Neural crest cell (in vitro differentiated cells): ENCODE measurements at regions not wholly inside any gene's neighbourhood (a gene's known extent, or its start where the extent isn't known, plus 50 kb on each side); places are given as distances from the start of the nearest gene placed in this dataset.

Source experiments
- DNase-seq: peaks from one replicate; pipeline ENCODE4 v3.0.0; 2021; ENCODE audit warnings: low read depth, mixed read lengths, low spot score
- H3K27ac Mint-ChIP-seq: one replicate; pipeline ENCODE4 v1.8.0; 2021; ENCODE audit warnings: mild to moderate bottlenecking, mixed read lengths; ENCODE audit not compliant: unreplicated experiment
- H3K27me3 Mint-ChIP-seq: 2 replicates; pipeline ENCODE4 v1.8.0; 2021; ENCODE audit warnings: low read depth, mild to moderate bottlenecking, mixed read lengths
- H3K36me3 Mint-ChIP-seq: 2 replicates; pipeline ENCODE4 v1.8.0; 2021; ENCODE audit warnings: low read depth, mild to moderate bottlenecking, mixed read lengths
- H3K4me1 Mint-ChIP-seq: 2 replicates; pipeline ENCODE4 v1.8.0; 2021; ENCODE audit warnings: mixed read lengths
- H3K4me3 Mint-ChIP-seq: one replicate; pipeline ENCODE4 v1.8.0; 2021; ENCODE audit warnings: mild to moderate bottlenecking, mixed read lengths
- H3K9me3 Mint-ChIP-seq: 2 replicates; pipeline ENCODE4 v1.8.0; 2021; ENCODE audit warnings: mixed read lengths
- TF ChIP-seq, protein P1 (sequence below): fragments of 200-600 bp; sonication (generic); conservative IDR thresholded peaks from 2 replicates; pipeline ENCODE4 v1.5.0; 2021; ENCODE audit warnings: antibody characterized with exemption, mild to moderate bottlenecking

- H3K27ac Mint-ChIP-seq: no peak overlapping the region
- no peaks in the 10 kb centered on the region for H3K36me3 Mint-ChIP-seq
- TF ChIP-seq, protein P1, sequence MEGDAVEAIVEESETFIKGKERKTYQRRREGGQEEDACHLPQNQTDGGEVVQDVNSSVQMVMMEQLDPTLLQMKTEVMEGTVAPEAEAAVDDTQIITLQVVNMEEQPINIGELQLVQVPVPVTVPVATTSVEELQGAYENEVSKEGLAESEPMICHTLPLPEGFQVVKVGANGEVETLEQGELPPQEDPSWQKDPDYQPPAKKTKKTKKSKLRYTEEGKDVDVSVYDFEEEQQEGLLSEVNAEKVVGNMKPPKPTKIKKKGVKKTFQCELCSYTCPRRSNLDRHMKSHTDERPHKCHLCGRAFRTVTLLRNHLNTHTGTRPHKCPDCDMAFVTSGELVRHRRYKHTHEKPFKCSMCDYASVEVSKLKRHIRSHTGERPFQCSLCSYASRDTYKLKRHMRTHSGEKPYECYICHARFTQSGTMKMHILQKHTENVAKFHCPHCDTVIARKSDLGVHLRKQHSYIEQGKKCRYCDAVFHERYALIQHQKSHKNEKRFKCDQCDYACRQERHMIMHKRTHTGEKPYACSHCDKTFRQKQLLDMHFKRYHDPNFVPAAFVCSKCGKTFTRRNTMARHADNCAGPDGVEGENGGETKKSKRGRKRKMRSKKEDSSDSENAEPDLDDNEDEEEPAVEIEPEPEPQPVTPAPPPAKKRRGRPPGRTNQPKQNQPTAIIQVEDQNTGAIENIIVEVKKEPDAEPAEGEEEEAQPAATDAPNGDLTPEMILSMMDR: no peak
- no peaks in the 10 kb centered on the region for H3K27me3 Mint-ChIP-seq
- no peaks in the 10 kb centered on the region for H3K4me1 Mint-ChIP-seq
- no peaks in the 10 kb centered on the region for H3K9me3 Mint-ChIP-seq
- H3K4me3 Mint-ChIP-seq: no peak overlapping the region
- DNase-seq: no peak
Measured at GRCh38 chr18:6624661-6625311, 104.7 kb upstream of the ARHGAP28 start.

DNA sequence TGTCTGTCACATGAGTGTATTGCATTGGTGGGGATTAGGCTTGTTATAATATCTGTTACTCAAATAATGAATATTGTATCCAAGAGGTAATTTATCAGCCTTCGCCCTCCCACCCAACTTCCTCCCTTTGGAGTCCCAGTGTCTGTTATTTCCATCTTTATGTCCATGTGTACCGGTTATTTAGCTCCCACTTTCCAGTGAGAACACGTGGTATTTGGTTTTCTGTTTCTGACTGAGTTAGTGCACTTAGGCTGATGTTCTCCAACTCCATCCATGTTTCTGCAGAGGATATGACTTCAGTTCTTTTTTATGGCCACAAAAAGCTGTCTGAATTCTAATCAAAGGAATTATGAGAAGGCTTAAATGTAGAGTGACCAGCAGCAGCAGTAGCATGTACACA lies 104.0 kb upstream of the ARHGAP28 start:
- H3K4me1 Mint-ChIP-seq: no peaks in the 10 kb centered on the region
- no peak overlapping the region for H3K4me3 Mint-ChIP-seq
- H3K36me3 Mint-ChIP-seq: no peaks in the 10 kb centered on the region
- H3K27ac Mint-ChIP-seq: no peak overlapping the region
- H3K9me3 Mint-ChIP-seq: no peaks in the 10 kb centered on the region
- DNase-seq: no peak
- TF ChIP-seq, protein P1: no peak
- H3K27me3 Mint-ChIP-seq: no peaks in the 10 kb centered on the region

DNA sequence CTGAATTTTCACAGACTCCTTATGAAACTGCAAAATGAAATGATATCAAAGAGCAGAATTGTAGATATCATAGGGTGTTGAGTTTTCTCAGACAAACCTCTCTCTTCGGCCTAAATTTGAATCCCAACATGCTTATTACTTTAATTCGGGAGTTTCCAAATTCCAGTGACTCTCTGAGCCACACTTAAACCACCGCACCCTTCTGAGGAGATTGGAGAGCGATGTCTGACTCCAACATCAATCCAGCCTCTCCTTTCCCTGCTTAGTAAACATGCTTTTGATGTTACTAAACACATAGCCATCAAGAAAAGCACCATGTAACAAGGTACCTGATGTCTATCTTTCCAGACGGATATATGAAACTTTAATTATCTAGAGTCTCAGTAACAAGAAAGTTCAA lies 103.1 kb upstream of the ARHGAP28 start:
- no peak for DNase-seq
- Mint-ChIP-seq H3K27ac (no peak overlapping the region), H3K4me3 (no peak overlapping the region), H3K27me3 (no peaks in the 10 kb centered on the region), H3K36me3 (no peaks in the 10 kb centered on the region), H3K9me3 (no peaks in the 10 kb centered on the region), H3K4me1 (no peaks in the 10 kb centered on the region)
- TF ChIP-seq, protein P1: no peak

DNA sequence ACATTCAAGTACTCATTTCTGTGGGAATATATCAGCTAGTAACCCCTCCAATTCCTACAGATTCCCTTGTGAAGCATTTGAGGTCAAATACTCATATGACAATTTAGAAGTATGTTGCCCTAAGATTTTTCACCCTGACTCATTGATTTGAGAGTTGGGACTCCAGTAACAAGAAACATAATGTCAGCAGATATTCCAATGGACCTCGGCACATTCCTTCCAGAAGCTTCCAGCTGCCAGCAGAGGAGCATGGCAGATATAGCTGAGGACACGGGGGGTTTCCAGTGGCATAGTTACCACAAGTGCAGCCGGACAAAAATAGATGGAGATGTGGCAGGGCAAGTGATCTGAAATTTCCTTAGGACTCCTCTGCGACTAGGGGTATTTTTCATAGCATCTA lies 101.9 kb upstream of the ARHGAP28 start:
- DNase-seq: no peak
- Mint-ChIP-seq H3K9me3 (peaks cover 3% of the 10 kb centered on the region), H3K36me3 (peaks cover 3% of the 10 kb centered on the region)

DNA sequence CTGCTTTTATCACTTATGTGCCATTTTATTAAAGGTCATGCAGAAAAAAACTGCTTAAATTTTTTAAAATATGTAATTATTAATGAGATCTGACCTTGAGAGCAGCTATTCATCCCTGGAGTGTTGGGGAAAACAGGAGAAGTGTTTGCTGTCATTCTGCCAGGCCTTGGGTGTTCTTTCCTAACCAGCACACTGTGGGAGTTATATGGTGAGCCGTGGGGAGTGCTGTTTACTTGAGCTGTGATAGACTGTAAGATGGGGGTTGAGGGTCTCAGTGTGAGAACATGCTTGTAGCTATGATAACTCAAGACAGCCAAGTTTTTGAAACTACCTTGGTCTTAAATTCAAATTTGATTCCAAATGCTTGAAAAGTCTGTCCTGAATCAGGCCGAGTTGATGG lies 101.3 kb upstream of the ARHGAP28 start:
- Mint-ChIP-seq H3K27ac (peak overlapping the region; percentile 78), H3K9me3 (peaks cover 3% of the 10 kb centered on the region), H3K4me3 (no peak overlapping the region), H3K36me3 (peaks cover 3% of the 10 kb centered on the region), H3K27me3 (no peaks in the 10 kb centered on the region), H3K4me1 (peaks cover 3% of the 10 kb centered on the region)
- TF ChIP-seq, protein P1: no peak
- DNase-seq: no peak

More for the DNA sequence above, 101.9 kb upstream of the ARHGAP28 start:
- Mint-ChIP-seq H3K4me3 (no peak overlapping the region), H3K27ac (no peak overlapping the region), H3K4me1 (no peaks in the 10 kb centered on the region), H3K27me3 (no peaks in the 10 kb centered on the region)
- TF ChIP-seq, protein P1: no peak
